IPS-18c (cell line): ENCODE measurements at regions not wholly inside any gene's neighbourhood (a gene's known extent, or its start where the extent isn't known, plus 50 kb on each side); places are given as distances from the start of the nearest gene placed in this dataset.
"Not testable (repeated sequence)": the region's sequence is repeated elsewhere in the genome, so short reads cannot be mapped to it uniquely, and the experiment has no call there.

Experiments
- H3K4me3 ChIP-seq: 2 replicates; pipeline ENCODE4 v1.7.0; 2013; ENCODE audit warnings: low read depth, mild to moderate bottlenecking, low read length, moderate library complexity; ENCODE audit not compliant: insufficient read depth
- H3K9me3 ChIP-seq: one replicate; pipeline ENCODE4 v1.6.1; 2013; ENCODE audit warnings: mild to moderate bottlenecking, low read length, moderate library complexity; ENCODE audit not compliant: control insufficient read depth, insufficient read depth

DNA sequence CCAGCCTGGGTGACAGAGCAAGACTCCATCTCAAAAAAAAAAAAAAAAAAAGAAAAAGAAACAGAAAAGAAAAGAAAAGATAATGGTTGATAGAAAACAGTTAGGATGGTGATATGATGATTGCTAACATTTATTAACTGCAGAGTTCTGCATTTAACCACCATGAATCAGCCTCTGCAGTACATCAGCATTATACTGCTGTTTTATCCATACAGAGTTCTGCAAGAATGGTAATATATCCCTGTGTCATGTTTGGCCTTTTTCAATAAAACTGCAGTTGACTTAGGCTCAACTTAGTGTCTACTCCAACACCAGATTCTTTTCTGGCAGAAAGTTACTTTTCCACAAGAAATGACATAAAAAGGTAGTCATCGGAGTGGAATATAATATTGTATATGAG lies 62.6 kb downstream of the DUSP6 start:
- Histone ChIP-seq H3K4me3 (no peak overlapping the region), H3K9me3 (no peaks in the 10 kb centered on the region)

DNA sequence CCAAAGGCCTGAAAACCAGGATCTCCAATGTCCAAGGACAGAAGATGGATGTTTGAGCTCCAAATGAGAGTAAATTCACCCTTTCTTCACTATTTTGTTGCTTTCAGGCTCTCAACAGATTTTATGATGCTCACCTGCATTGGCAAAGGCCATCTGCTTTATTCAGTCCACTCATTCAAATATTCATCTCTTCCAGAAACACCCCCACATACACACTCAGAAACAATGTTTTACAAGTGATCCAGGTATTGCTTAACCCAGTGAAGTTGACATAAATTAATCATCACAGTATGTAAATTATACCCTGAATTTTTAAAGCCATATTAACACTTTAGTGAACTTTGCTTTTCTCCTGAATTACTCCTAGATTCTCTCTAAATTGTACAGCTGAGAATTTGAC lies 63.3 kb downstream of the DUSP6 start:
- no peaks in the 10 kb centered on the region for H3K9me3 ChIP-seq

DNA sequence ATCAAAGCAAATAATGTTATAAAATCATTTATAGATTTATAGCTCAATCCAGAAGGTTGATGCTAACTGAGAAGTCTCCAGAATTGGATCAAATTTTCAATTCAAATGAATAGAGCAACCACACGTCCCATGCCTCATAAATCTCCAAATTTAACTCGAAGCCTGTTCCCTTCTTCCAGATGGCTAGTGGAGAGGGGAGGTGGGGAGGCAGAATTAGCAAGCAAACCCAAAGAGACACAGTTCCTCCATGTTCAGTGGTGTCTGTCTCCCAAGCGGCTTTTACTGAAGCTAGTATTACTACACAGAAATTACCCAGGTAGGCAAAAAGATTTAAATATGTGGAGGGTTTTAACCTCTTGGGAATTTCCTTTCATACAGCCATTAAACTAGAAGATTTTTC lies 65.8 kb downstream of the DUSP6 start:
- no peak overlapping the region for H3K4me3 ChIP-seq
- no peaks in the 10 kb centered on the region for H3K9me3 ChIP-seq

More for the DNA sequence above, 63.3 kb downstream of the DUSP6 start:
- H3K4me3 ChIP-seq = no peak overlapping the region

DNA sequence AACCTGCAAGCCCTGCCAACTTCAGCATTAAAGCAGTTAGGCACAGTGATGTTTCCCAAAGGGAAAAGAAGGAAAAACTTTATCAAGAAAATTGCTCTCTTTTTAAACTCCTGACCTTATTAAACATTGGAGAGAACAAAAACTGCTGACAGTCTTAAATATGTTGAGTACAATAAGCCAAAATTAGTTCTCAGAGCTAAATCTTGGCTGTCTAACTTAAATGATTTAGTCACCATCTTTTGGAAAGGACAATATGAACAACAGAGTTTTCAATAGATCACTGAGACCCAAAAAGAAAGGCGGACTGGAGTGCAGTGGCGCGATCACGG lies 70.8 kb downstream of the DUSP6 start:
- H3K4me3 ChIP-seq = no peak overlapping the region
- H3K9me3 ChIP-seq = no peaks in the 10 kb centered on the region

DNA sequence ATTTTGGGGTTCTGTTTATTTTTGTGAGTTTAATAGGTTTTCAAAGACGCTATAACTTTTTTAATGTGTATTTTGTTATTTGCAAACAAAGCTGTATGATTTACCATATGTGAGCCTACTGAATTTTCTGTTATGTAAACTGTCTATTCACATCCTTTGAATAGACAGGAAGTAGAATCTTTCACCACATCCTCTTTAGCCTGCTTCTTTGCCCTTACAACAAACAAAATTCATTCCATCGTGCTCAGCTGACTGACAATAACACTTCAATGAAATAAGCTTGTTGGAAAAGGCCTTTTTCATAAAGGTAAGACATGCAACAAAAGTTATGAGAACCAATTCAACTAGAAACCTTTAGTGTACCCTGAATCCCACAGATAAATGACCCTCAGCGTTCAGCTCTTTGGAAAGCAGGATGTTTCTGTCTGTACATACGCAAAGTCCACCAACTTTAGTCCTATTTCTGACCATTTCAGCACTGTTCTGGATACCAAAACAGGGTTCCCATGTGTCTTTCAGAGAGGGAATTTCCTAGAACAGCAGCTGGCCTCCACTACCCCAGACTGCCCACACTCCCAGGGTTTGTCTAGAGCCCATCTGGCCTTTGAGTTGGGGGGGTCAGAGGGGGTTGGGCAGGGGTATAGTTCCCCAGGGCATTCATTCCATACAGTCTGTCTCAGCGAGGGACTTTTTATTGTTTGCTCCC lies 71.3 kb downstream of the DUSP6 start:
- Histone ChIP-seq H3K4me3 (no peak overlapping the region), H3K9me3 (no peaks in the 10 kb centered on the region)

DNA sequence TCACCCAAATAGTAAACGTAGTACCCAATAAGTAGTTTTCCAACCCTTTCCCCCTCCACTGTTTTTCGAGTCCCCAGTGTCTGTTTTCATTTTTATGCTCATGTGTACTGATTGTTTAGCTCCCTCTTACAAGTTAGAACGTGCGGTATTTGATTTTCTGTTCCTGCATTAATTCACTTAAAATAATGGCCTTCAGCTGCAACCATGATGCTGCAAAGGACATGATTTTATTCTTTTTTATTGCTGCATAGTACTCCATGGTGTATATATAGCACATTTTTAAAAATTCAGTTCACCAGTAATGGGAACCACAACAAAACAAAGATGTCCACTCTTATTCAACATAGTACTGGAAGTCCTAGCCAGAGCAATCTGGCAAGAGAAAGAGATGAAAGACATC lies 72.8 kb downstream of the DUSP6 start:
- no peaks in the 10 kb centered on the region for H3K9me3 ChIP-seq
- no peak overlapping the region for H3K4me3 ChIP-seq

DNA sequence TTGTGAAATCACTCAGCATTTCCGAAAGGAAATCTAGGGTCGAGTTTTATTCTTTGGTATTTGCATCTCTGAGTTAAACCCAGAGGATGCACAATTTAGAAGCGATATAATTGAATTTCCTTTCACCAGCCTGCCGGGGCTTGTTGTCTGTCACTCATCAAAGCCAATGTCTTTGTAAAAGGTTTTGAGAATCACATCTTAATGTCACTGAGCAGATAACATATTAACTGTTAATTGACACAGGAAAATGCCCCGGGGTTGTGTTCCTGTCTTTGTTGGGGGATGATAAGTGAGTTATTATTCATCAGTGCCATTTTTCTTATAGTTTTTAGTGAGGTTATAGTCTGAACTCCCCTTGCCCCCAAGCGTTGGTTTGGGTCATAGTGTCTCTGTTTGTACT lies 73.4 kb downstream of the DUSP6 start:
- H3K9me3 ChIP-seq = no peaks in the 10 kb centered on the region

DNA sequence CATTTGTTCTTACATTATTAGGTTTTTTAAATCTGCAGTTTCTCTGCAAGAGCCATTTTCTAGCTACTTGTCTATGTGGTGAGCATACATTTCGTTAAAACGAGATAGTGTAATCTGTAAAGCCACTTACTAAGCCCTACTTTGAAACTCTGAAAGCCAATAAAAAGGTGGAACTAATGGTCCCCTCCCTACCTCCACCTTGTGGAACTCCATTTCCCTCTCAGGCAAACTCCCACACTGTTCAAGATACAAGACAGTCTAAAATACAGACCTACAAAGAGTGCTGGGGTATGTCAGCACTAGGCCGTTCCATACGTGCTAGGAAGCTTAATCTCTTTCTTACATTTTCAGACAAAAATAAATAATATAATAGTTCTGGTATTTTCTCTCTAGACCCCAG lies 74.1 kb downstream of the DUSP6 start:
- Histone ChIP-seq H3K9me3 (no peaks in the 10 kb centered on the region), H3K4me3 (no peak overlapping the region)

More for the DNA sequence above, 73.4 kb downstream of the DUSP6 start:
- H3K4me3 ChIP-seq = no peak overlapping the region

DNA sequence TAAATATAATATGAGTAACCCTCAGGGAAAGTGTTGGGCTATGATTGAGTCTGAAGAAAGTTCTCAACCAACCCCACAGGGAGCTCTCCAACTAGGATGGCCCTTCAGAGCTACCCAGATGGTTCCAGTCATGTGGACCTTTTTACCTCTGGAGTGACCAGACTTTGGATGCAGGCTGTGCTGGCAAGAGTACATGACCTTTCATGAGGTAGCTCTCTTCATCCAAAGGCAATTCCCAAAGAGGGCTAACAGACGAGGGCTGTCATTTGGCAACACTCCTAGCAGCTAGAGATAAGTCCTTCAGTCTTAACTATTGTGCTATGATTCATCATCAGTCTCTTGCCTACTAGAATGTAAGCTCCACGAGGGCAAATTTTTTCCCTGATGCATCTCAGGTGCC lies 75.4 kb downstream of the DUSP6 start:
- H3K9me3 ChIP-seq = no peaks in the 10 kb centered on the region
- H3K4me3 ChIP-seq = no peak overlapping the region

DNA sequence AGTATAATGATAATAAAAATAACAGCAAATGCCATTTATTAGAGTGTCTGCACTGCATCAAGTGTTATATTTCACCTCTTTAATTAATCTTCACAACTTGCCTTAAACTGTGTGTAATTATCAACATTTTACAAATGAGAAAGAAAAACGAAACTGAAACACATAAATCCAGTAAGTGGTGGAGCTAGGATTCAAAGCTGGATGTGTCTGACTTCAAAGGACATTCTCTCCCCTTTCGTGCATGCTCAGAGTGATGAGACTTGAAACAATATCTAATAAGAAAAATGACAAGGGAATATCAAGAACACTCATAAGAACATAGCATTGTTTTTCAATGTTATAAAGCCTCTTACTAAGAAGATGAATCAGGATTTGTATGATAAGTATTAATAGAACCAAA lies 78.8 kb downstream of the DUSP6 start:
- Histone ChIP-seq H3K4me3 (no peak overlapping the region), H3K9me3 (no peaks in the 10 kb centered on the region)

DNA sequence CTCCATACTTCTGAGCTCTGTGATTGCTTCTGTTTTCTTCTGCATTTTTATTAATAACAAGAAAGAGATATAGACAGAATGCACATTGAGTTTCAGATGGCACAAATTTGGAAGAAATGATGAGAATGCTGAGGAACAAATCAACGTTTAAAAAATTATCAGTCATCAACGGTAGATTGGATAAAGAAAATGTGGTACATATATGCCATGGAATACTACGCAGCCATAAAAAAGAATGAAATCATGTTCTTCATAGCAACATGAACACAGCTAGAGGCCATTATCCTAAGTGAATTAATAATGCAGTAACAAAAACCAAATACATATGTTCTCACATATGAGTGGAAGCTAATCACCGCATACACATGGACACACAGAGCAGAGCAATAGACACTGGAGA lies 81.8 kb downstream of the DUSP6 start:
- Histone ChIP-seq H3K9me3 (no peaks in the 10 kb centered on the region), H3K4me3 (no peak overlapping the region)

DNA sequence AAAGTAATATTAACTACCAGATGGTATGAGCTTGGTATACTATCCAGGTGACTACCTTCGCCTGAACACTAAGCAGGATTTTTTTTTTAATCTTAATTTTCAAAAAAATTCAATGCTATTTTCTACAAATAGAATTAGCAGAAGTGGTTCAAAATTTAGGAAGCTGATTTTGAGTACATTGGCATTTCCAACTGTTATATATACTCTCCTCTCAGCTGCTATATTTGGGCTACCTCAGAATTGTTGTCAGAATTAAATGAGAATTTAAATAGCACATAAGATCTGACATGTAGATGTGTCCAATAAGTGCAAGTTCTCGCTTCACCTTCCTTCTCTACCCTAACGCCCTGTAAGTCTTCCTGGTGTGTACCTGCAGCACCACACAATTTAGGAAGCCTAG lies 83.1 kb downstream of the DUSP6 start:
- Histone ChIP-seq H3K4me3 (no peak overlapping the region), H3K9me3 (no peaks in the 10 kb centered on the region)

DNA sequence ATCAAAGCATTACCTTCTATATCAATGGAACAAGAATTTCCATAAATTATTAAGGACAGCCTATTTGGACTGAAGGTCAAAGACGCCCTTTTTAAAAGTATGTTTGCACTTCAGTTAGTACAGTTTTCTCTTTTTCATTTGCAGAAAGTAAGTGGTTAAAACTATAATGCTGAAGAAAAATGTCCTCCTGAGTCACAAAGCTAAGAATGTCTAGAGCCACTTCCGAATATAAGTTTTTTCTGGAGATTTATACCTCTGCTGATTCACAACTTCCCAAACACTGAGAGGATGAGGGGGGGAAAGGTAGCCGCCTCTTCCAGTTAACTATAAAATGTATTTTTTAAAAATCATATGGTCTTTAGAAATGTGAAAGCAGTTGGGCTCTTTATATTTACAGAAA lies 84.9 kb downstream of the DUSP6 start:
- Histone ChIP-seq H3K4me3 (no peak overlapping the region), H3K9me3 (no peaks in the 10 kb centered on the region)

DNA sequence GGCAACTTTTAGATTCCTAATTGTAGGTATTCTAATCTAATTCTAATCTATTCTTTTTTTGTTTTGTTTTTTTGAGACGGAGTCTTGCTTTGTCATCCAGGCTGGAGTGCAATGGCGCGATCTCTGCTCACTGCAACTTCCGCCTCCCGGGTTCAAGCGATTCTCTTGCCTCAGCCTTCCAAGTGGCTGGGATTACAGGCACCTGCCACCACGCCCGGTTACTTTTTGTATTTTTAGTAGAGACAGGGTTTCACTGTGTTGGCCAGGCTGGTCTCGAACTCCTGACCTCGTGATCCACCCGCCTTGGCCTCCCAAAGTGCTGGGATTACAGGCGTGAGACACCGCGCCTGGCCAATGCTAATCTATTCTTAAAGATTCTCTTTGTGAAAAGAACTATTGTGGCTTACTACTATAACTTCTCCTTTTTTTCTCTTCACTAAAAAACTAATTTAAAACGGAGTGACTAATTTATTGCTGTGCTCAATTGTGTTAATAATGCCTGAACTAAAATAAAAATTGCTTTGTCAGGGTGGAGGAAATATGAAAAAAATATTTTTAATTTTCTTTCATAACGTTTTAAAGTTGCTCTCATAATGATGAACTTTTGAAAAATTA lies 85.6 kb downstream of the DUSP6 start:
- H3K9me3 ChIP-seq, H3K4me3 ChIP-seq: not testable (repeated sequence)

DNA sequence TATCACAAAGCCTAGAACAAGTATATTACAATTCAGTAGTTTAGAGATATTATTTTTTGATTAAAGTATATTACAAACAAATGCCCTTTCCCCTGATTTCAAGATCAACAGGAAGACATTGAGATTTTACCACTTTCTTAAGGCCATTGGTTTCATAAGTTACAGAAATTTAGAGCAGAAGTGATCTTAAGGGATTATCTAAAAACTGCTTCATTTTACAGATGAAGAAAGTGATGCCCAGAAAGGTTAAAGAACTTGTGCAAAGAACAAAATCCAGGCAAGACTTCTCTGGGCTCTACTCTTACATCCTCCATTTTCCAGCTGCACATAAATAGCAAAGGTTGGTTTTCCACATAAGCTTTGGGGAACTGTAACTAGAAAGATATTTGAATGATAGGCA lies 87.5 kb downstream of the DUSP6 start:
- no peak overlapping the region for H3K4me3 ChIP-seq
- no peaks in the 10 kb centered on the region for H3K9me3 ChIP-seq

DNA sequence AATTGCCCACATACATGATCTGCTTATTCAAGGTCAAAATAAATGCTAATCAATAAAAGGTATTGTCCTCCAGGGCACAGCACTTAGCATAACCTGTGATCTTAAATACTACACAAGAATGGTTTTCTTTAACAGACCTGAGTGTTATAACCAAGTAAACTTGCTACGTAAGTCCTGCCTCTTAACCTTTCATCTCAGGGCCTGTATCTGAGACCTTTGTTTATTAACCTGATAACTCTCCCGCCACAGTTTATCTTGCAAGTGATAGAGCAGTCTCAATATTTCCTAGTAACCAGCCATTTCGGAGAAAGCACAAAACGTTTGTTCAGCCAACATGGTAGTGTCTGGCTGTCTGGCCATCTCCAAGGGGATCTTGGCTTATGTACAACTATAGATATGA lies 88.4 kb downstream of the DUSP6 start:
- Histone ChIP-seq H3K4me3 (no peak overlapping the region), H3K9me3 (no peaks in the 10 kb centered on the region)

DNA sequence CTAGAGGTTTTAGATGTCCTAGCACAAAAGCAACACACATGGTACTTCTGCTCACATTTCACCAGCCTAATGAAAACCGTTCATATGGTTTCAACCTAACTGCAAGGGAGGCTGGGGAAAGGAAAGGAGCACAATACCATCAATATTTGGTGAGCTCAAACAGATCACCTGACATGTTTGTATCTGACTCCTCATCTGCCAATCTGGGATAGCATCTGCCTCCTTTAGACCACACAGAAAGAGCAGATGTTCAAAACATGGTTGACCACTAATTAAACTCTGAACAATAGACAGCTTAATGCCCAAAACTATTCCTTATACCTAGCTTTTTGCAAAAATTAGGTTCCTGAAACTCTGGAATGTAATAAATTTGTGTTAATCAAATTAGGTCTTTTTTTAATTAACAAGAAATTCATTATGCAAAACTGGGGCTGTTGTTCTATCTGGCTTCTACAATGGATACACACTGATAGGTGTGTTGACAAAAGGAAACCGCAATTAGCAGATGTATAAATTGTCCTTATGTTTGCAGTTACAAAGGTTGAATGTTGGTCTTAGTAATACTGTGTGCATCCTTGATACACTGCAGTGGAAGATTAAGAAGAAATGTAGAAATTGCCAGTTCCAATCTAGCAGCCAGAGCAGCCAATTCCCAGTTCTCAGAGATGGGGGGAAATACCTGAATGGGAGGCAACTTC lies 89.3 kb downstream of the DUSP6 start:
- no peak overlapping the region for H3K4me3 ChIP-seq
- H3K9me3 ChIP-seq = no peaks in the 10 kb centered on the region

DNA sequence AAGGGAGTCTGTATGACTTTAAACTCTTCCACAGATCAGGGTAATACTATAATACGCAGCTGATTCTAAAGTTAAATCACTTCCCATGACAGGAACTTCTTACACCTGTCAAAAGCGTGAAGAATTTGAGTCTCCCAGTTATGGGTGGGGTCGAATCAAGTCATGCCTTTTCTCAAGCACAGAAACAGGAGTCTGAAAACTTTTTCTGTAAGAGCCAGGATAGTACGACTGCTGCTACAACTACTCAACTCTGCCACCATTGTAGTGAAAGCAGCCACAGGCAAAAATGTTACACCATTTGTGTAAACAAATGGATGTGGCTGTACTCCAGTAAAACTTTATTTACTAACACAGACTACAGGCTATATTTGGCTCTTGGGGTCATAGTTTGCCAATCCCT lies 90.3 kb downstream of the DUSP6 start:
- H3K4me3 ChIP-seq = no peak overlapping the region

More for the DNA sequence above, 90.3 kb downstream of the DUSP6 start:
- H3K9me3 ChIP-seq = no peaks in the 10 kb centered on the region
